ENCODE measurements at regions not wholly inside any gene's neighbourhood (a gene's known extent, or its start where the extent isn't known, plus 50 kb on each side); places are given as distances from the start of the nearest gene placed in this dataset.
A peak's percentile ranks its signal among the peaks of the same experiment; 100 is the strongest.

- no peak for DNase-seq
These were observed 208.6 kb downstream of the CMPK2 start for GRCh38 chr2:6657136-6657535.

- DNase-seq, result no peak
These were observed 207.9 kb downstream of the CMPK2 start for GRCh38 chr2:6657855-6658254.

- DNase-seq, result no peak
These were observed 201.2 kb downstream of the CMPK2 start for GRCh38 chr2:6664332-6665061.

GRCh38 chr2:6665093-6666045, 200.3 kb downstream of the CMPK2 start:
- no peak for DNase-seq

- DNase-seq, result no peak
These were observed 198.4 kb downstream of the CMPK2 start for GRCh38 chr2:6667326-6667725.

- DNase-seq, result no peak
These were observed 193.8 kb downstream of the CMPK2 start for GRCh38 chr2:6671913-6672312.

- DNase-seq, result no peak
These were observed 191.3 kb downstream of the CMPK2 start for GRCh38 chr2:6674381-6674780.

- no peak for DNase-seq
These were observed 189.9 kb downstream of the CMPK2 start for GRCh38 chr2:6675791-6676190.

GRCh38 chr2:6676241-6676640, 189.5 kb downstream of the CMPK2 start:
- no peak for DNase-seq

GRCh38 chr2:6676776-6677175, 188.9 kb downstream of the CMPK2 start:
- DNase-seq, result no peak

- no peak for DNase-seq
These were observed 186.2 kb downstream of the CMPK2 start for GRCh38 chr2:6679471-6679870.

GRCh38 chr2:6683516-6683915, 182.2 kb downstream of the CMPK2 start:
- no peak for DNase-seq

GRCh38 chr2:6685447-6685846, 180.3 kb downstream of the CMPK2 start:
- no peak for DNase-seq

- peak; percentile 15 for DNase-seq
These were observed 173.7 kb downstream of the CMPK2 start for GRCh38 chr2:6692056-6692455.

GRCh38 chr2:6692819-6693218, 172.9 kb downstream of the CMPK2 start:
- no peak for DNase-seq

- DNase-seq, result no peak
These were observed 171.2 kb downstream of the CMPK2 start for GRCh38 chr2:6694555-6694954.

- no peak for DNase-seq
These were observed 165.4 kb downstream of the CMPK2 start for GRCh38 chr2:6700335-6700734.

- no peak for DNase-seq
These were observed 161.6 kb downstream of the CMPK2 start for GRCh38 chr2:6704077-6704476.

- DNase-seq, result no peak
These were observed 144.3 kb downstream of the CMPK2 start for GRCh38 chr2:6721395-6721794.

- no peak for DNase-seq
These were observed 143.1 kb downstream of the CMPK2 start for GRCh38 chr2:6722574-6722973.

GRCh38 chr2:6723865-6724604, 141.7 kb downstream of the CMPK2 start:
- DNase-seq, result no peak

- DNase-seq, result no peak
These were observed 141.0 kb downstream of the CMPK2 start for GRCh38 chr2:6724605-6725140.
